NCI-H187 treated with DMSO at 0.1 percent for 48 hours (cell line): ENCODE measurements at regions not wholly inside any gene's neighbourhood (a gene's known extent, or its start where the extent isn't known, plus 50 kb on each side); places are given as distances from the start of the nearest gene placed in this dataset.
"Not testable (repeated sequence)": the region's sequence is repeated elsewhere in the genome, so short reads cannot be mapped to it uniquely, and the experiment has no call there.

Experiments used
- DNase-seq: peaks from one replicate; lab custom pipeline; 2025; lab: John Stamatoyannopoulos, UW

DNA sequence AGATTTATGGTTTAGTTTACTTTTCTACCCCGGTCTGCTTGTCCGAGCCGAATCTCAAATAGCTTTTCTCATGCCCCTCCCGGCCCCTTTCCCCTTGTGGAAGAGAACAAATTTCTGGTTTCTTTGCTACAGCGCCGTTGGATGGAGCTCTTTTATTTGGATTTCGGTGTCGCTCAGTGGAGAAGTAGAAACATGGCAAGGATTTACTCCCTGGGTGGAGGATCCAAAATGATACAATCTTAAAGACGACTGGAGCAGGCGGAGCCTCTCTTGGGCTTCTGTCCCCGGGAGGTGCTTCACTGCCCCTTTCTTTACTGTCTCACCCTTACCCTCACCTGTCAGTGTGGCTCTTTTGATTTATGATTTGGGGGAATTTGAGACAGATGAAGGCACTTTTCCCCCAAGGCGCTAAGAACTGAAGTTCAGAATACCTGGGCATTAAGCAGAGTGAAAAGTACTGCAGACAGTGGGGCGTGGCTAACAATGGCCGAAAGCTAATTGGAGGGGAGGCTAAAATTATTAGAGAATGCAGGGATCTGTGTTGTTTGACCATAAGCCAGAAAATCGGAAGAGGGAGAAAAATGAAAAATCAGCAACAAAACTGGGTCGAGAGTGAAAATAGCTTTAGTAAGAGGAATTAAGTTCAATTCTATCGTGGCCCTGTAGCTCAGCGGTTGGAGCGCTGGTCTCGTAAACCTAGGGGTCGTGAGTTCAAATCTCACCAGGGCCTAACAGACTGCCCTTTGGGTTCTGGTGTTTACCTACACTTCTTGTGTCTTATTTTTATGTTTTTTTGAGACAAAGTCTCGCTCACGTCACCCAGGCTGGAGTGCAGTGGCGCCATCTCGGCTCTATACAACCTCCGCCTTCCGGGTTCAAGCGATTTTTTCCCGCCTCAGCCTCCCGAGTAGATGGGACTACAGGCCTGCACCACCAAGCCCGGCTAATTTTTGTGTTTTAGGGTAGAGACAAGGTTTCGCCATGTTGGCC, 145.1 kb upstream of the ZNF184 start:
- DNase-seq = no peak

DNA sequence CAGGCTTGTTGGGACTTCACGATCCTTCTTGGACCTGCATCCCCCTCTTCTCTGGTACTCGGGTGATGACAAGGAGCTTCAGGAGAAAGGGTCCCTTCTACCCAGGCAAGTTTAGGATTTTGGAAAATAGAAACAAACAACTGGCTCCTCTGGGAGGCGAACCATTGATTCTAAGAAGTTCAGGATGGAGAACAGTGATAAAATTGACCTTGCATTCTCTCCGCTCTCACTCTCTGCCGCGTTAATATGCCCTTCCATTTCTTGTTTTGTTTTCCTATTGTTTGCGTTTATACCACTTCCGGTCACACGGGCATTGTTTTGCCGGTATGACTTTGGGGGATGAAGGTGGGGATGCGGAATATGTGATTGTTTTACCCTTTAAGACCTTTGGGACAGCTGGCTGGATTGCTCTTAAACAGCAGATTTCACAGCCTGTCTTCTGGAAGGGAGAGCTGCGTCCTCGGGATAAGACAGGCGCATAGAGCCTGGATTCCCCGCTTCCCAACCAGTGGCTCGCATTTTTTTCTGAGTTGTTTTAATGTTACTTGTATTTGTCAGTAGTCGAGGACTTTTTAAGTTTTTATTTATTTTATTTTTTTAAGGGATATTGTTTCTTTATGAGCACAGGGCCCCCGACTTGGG, 144.3 kb upstream of the ZNF184 start:
- DNase-seq = no peak

DNA sequence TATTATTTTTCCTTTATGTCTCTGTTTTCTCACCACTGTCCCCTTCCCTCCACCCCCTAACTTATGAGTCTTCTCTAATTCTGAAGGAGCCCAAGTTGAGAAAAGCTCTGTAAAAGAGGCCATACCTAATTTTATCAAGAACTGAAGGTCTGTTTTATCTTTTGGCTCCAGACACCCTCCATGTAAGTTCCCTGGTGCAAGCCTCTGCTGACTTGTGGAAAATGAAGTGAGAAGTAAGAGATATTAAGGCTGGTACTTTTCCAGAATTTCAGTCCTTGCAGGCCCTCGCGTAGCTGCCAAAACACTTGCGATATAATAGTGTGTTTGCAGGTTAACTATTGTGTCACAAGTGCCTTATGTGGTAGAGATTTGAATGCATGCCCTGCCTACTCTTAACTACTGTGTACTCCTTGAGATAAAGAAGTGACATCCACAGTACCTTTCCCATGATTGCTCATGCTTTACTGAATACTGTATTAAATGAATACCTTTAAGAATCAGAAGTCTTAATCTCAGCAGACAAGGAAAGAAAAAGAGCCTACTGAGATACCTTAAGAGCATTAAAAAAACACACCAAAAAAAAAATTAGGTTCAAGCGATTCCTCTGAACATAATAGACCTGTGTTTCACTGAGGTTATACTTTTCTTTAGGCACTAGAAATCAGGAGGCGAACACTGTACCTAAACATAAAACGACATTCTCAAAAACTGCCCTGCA, 143.6 kb upstream of the ZNF184 start:
- no peak for DNase-seq

DNA sequence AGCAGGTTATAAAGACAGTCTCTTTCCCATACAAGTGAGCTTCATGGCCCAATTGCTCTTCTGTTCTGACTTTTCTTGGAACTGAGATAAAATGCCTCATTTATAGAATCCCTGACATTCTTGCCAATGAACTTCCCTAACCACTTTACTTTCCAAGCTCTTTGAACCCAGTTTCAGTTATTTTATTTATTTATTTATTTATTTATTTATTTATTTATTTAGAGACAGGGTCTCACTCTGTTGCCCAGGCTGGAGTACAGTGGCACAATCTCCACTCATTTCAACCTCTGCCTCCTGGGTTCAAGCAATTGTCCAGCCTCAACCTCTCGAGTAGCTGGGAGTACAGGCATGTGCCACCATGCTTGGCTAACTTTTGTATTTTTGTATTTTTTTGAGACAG, 138.5 kb upstream of the ZNF184 start:
- DNase-seq = no peak

DNA sequence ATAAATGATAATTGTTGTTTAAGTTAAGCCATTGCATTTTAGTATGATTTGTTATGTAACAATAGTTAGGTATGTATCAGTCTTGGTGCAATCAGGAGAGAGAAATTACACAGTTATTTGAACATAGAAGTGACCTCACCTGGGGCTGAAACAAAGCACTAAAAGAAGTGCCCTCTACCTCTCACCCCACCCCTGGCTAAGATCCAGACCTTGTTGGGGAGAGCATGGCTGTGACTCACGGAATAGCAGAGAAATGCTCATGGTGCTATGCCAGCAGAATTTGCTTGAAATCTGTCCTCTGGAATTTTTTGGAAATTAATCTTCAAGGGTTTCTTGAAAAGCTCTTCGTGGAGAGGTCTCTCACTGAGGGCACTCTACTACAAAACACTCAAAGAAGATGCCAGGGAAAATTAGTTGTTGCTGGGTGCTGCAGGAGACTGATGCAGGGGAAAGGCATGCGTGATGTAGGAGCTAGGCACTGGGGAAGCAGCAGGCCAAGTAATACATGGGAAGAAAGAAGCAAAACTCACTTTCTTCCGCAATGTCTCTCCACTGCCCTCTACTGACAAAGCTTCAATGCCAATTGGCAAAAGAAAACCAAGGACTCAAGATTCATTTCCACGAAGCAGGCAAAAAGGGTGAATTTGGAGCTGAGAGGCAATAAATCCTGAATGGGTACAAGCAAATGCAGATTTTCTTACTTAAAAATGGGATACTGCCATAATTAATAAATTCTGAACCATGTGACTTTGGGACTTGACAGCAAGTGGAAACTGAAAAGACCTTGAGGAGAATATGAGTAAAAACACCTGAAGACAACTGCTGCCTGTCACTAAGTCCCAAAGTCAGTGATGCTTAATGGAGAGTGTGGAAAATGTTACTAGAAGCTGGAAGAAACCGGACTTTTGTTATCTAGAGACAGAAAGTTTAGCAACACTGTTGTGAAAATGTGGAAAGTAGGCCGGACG, 136.3 kb upstream of the ZNF184 start:
- no peak for DNase-seq

DNA sequence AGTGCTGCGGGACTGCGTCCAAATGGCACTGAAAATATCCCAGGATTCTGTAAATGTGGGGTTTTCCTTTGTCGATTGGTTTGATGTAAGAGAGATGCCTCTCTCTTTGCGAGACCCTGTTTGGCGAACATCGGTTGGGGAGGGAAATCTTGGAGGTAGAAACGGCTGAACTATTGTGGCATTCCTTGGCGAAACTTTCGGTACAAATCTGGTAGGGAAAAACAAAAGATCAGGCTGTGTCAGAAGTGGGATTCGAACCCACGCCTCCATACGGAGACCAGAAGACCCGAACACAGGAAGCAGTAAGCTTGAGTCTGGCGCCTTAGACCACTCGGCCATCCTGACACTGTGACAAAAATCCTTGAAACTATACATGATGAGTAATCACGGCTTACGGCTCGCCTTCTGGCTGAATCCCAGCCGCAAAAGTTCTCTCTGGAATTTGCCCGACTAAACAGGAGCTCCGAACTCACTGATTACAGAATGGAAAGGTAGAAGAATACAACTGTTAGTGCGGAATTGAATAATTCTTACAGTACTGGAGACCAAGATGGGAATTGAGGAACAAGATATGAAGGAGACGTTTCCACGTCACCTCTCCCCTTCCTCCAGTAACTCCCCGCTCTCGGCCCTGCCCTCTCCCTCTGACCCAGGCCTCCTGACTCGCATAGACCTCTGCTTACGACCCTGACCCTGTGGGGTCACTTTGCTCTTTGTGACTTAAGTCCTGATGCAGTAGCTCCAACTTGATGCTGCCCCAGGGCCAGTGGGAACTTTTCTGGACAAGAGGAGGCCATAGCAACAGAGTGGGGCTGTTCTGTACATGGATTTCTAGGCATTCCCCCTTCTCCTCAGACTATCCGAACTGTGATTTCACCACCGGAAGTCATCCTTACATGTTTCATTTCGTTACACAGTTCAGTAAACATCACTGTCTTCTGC, 132.8 kb upstream of the ZNF184 start:
- no peak for DNase-seq

DNA sequence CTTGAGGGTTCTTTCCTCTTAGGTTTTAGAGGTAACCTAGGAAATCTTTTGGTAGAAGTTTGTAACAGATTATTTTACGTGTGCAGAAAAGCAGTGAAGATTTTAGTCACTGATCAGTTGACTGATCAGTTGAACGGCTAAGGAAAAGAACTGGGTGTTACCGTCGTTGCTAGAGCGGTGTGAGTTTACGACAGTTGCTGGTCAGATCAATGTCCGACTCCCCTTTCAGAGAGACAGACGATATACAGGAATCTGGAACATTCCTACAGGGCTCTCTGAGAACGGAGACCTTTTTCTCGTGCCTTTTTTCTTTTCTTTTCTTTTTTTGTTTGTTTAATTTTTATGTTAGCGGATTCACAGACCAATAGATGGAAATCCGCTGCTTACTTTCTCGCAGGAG, 132.1 kb upstream of the ZNF184 start:
- no peak for DNase-seq

DNA sequence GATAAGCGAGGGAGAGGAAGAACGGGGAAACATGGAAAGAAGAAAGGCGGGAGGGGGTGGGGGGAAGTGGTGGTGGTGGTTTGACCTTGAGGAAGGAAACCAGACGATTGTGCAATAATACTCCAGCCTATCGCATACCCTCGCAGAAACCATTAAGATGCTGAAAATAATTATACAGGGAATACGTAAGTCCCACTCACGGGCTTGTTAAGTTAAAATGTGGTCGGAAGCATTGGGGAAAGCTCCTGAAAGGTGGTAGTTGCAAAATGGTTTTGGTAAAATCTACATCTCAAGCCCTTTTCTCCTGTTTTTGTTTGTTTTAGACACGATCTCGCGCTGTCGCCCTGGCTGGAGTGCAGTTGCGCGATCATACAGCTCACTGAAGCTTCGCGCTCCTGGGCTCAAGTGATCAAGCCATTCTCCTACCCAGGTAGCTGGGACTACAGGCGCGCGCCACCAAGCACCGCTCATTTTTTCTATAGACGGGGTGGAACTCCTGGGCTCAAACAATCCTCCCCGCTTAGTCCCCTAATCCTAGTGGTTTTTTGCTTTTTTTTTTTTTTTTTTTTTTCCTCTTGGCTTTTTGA, 128.9 kb upstream of the ZNF184 start:
- no peak for DNase-seq

DNA sequence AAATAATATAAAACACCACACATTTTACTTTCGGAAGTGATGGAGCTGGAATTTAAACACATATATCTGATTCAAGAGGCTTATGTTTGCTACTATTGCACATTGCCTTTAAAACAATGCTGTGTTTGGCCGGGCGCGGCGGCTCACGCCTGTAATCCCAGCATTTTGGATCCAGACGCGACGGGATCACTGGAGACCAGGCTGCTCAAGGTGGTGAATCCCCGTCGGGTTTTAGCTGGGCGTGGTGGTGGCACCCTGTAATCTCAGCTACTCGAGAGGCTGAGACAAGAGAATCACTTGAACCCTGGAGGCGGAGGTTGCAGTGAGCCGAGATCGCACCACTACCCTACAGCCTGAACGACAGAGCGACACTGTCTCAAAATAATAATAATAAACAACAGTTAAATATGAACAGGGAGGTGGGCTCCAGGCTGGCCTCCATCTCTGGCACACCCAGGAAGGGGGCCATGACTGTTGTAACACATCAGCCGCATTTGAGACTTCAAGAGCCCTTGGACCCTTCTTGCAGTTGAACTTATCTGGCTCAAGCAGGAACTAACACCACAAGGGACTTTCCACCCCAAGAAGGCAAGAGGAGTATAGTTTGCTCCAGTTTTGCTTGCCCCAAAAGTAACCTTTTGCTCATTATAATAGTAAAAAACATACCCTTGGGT, 127.1 kb upstream of the ZNF184 start:
- no peak for DNase-seq

DNA sequence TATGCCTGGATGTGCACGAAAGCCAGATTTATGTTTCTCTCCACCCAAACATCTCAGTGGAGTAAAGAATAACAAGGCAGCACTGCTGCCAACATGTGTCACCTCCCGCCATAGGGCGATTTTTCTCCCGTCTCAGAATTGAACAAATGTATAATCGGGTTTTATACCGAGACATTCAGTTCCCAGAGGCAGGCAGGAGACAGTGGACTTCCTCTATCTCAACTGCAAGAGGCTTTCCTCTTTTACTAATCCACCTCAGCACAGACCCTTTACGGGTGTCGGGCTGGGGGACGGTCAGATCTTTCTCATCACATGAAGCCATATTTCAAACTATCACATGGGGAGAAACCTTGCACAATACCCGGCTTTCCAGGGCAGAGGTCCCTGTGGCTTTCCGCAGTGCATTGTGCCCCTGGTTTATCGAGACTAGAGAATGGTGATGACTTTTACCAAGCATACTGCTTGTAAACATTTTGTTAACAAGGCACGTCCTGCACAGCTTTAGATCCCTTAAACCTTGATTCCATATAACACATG, 124.2 kb upstream of the ZNF184 start:
- DNase-seq = not testable (repeated sequence)

DNA sequence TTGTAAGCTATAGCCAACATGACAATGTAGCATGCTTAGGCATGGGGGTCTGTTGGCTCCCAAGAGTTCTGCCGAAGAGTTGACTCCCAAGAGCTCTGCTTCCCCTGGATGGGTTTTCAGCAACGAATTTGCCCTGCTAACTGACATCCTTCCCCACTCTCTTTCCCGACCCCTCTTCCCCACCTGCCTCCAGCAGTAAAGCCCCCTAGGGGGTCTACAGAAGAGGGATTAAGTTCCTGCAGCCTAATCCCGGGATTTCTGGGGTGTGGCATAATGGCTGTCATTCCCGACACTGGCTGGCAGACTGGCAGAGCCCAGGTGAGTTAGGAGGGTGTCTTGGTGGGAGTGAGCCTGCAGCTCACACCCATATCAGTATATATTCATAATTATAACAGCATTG, 121.0 kb upstream of the ZNF184 start:
- DNase-seq = no peak

DNA sequence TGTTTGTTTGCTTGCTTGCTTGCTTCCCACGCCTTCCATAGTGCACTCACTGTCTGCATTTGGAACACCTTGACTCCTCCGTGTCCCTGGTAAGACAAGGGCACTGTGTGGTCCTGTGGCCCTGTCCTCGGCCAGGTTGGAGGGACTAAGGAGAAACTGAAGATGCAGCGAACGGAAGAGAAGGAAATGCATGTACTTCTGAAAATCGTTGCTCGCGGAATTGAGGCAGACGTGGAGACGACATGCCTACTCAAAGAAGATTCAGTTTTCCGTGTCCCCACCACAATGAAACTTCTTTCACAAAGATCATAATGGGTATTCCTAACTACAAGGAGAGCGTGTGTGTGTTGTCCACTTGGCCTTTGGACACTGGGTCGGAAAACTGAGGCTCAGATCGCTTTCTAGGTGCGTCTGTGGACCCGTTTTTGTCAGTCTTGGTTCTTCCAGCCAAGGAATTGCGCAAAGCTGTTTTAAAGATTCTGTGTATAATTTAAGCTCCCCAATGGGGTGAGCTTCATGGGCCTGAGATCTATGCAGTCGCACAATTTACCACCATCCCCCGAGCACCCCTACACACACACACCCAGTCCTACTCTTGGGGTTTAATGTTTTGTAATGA, 120.4 kb upstream of the ZNF184 start:
- no peak for DNase-seq

DNA sequence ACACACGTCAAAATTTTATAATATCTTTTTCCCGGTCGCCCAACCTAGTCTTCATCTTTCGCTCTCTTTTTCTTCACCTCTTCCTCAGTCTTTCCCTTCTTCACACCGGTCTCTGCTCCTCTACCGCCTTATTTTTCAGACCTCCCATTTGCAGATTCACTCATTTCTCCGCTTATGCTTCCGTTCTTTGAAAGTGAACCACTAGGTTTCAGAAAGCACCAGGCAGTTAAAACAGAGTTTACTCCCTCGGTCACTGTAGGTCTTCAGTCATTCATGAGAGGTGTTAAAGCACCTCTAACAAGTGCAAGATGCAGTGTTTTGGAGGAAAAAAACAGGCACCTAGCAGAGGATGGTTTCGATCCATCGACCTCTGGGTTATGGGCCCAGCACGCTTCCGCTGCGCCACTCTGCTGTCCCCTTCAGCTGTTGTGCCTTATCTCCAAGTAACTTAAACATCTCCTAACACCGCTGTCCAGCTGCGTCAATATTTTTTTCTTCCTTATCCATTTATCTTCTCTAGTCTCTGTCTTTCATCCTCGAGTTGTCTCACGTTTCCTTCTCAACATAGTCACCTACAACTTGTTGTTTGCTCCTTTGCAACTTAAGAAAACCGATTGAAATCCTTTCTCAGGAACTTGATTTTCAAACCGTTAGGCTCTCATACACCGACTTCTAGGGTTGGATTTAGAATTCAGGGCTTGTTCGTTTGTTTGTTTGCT, 119.7 kb upstream of the ZNF184 start:
- no peak for DNase-seq

DNA sequence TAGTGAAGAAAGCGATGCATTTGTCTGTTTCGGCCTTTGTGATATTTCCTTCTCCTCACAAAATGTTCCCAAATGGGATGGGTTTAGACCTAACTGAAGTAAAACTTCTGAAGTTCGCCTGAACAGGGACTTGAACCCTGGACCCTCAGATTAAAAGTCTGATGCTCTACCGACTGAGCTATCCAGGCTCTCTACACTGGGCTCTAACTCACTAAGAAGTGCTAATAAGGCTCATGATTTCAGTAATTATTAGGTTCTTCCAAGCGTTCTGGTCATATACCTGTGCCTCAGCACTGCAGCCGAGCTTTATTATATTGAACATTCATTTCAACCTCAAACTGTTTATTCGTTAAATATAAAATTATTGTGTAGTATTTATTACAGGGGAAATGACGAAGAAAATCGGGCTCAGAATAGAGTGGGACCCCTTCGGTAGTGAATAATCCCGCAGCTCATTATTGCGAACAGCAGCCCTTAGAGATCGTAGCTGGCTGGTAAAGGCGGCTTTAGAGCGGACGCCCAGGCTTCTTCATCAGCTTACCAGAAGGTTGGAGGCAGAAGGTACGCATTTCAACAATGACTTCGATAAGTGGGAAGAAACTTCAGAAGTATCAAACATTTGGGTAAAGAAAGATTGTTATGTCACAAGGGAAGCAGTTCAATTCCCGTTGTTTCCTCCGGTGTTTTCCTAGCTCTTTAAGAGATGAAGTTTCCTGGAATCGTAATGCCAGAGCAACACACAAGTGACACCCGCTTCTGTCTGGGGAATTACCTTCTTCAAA, 119.0 kb upstream of the ZNF184 start:
- no peak for DNase-seq

DNA sequence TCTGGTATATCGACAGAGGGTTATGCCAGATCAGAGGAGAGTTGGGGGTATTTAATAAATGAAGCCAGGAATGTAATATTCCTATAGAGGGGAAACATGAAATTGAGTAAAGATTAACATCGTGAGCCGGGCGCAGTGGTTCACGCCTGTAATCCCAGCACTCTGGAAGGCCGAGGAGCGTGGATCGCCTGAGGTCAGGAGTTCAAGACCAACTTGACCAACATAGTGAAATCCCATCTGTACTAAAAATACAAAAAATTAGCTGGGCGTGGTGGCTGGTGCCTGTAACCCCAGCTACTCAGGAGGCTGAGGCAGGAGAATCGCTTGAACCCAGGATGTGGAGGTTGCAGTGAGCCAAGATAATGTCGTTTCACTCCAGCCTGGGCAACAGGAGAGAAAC, 112.4 kb upstream of the ZNF184 start:
- not testable (repeated sequence) for DNase-seq

DNA sequence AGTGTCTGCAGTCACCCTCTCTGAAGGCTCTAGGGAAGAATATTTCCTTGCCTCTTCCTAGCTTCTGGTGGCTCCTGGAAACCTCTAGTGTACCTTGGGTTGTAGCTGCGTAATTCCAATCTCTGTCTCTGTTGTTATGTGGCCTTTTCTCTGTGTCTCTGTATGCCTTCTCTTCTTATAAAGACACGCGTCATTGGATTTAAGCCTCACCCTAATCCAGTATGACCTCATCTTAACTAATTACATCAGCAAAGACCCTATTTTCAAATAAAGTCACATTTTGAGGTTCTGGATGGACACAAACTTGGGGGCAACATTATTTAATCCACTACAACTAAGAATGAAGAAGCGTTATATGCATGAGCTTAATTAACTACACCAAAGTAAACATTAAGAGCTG, 111.4 kb upstream of the ZNF184 start:
- DNase-seq = no peak
